ENCODE measurements at regions not wholly inside any gene's neighbourhood (a gene's known extent, or its start where the extent isn't known, plus 50 kb on each side); places are given as distances from the start of the nearest gene placed in this dataset.

GRCh38 chr7:42452356-42452755 is 215.3 kb upstream of the GLI3 start:
- no peak for FAIRE-seq

More at GRCh38 chr7:42452356-42452755, 215.3 kb upstream of the GLI3 start:
- DNase-seq (ENCODE audit: extremely low read depth in 1 of 4, low spot score in 3 of 4) = no peak
- POLR2A ChIA-PET = no interaction called here
- no peak for ATAC-seq
- TF ChIP-seq NR2F6 (CRISPR knock-in tag; IDR thresholded peaks at IDR 0.05) = no peak
- TF ChIP-seq ZNF232 (CRISPR knock-in tag; IDR thresholded peaks at IDR 0.05) = no peak
- no peak for TF ChIP-seq ZBTB34 (CRISPR knock-in tag; IDR thresholded peaks at IDR 0.05)
- no peak for TF ChIP-seq ZNF133 (CRISPR knock-in tag; IDR thresholded peaks at IDR 0.05)
- TF ChIP-seq, protein P1, sequence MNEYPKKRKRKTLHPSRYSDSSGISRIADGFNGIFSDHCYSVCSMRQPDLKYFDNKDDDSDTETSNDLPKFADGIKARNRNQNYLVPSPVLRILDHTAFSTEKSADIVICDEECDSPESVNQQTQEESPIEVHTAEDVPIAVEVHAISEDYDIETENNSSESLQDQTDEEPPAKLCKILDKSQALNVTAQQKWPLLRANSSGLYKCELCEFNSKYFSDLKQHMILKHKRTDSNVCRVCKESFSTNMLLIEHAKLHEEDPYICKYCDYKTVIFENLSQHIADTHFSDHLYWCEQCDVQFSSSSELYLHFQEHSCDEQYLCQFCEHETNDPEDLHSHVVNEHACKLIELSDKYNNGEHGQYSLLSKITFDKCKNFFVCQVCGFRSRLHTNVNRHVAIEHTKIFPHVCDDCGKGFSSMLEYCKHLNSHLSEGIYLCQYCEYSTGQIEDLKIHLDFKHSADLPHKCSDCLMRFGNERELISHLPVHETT (CRISPR knock-in tag; conservative IDR thresholded peaks at IDR 0.05 in 1 of 2, IDR thresholded peaks at IDR 0.05 in 1 of 2) = no peak
- no peak for TF ChIP-seq HSF4 (CRISPR knock-in tag; IDR thresholded peaks at IDR 0.05; ENCODE audit: borderline replicate concordance)
- TF ChIP-seq, protein P2, sequence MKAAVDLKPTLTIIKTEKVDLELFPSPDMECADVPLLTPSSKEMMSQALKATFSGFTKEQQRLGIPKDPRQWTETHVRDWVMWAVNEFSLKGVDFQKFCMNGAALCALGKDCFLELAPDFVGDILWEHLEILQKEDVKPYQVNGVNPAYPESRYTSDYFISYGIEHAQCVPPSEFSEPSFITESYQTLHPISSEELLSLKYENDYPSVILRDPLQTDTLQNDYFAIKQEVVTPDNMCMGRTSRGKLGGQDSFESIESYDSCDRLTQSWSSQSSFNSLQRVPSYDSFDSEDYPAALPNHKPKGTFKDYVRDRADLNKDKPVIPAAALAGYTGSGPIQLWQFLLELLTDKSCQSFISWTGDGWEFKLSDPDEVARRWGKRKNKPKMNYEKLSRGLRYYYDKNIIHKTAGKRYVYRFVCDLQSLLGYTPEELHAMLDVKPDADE (conservative IDR thresholded peaks at IDR 0.05; ENCODE audit: control insufficient read depth, low read depth, low read length) = no peak
- no peak for TF ChIP-seq ZNF253 (CRISPR knock-in tag; conservative IDR thresholded peaks at IDR 0.05)
- TF ChIP-seq ZNF184 (CRISPR knock-in tag; IDR thresholded peaks at IDR 0.05) = no peak
- TF ChIP-seq KLF10 (CRISPR knock-in tag; IDR thresholded peaks at IDR 0.05) = no peak
- no peak for TF ChIP-seq SMARCA4 (IDR thresholded peaks at IDR 0.05)
- TF ChIP-seq, protein P3, sequence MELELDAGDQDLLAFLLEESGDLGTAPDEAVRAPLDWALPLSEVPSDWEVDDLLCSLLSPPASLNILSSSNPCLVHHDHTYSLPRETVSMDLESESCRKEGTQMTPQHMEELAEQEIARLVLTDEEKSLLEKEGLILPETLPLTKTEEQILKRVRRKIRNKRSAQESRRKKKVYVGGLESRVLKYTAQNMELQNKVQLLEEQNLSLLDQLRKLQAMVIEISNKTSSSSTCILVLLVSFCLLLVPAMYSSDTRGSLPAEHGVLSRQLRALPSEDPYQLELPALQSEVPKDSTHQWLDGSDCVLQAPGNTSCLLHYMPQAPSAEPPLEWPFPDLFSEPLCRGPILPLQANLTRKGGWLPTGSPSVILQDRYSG (tag; conservative IDR thresholded peaks at IDR 0.05; ENCODE audit: low read depth) = no peak
- TF ChIP-seq ZNF785 (CRISPR knock-in tag; IDR thresholded peaks at IDR 0.05) = no peak
- no peak for TF ChIP-seq ZNF507 (tag; conservative IDR thresholded peaks at IDR 0.05)
- 1% methylated on average over 4 of the region's 4 CpGs for WGBS (ENCODE audit: insufficient coverage, low coverage, missing lambda C conversion rate)
- Histone ChIP-seq H3K9me1 (ENCODE audit: control insufficient read depth, insufficient read depth, low read length) (no peaks in the 10 kb centered on the region), H3K36me3 (ENCODE audit: control insufficient read depth, insufficient read depth, low read length) (no peaks in the 10 kb centered on the region), H3K27ac (ENCODE audit: extremely low read depth, low read depth, low read length) (no peak overlapping the region), H3K79me2 (ENCODE audit: control insufficient read depth, insufficient read depth, low read length) (no peaks in the 10 kb centered on the region), H2AFZ (ENCODE audit: low read depth, low read length) (no peak overlapping the region), H3K4me2 (ENCODE audit: insufficient read depth, low read length) (no peak overlapping the region), H3K9me3 (replicated peaks; ENCODE audit: control insufficient read depth, insufficient read depth, low read depth, low read length) (no peaks in the 10 kb centered on the region), H4K20me1 (replicated peaks; ENCODE audit: control insufficient read depth, insufficient read depth, low read length) (no peaks in the 10 kb centered on the region; the same call in 1 of the 2 replicates), H3K4me1 (replicated peaks in 1 of 2; ENCODE audit: control insufficient read depth in 2 of 2, insufficient read depth in 2 of 2, low read length in 2 of 2) (no peaks in the 10 kb centered on the region), H3K9ac (ENCODE audit: insufficient read depth in 1 of 2, low read depth in 2 of 2, low read length in 2 of 2) (no peak overlapping the region), H3K27me3 (ENCODE audit: control insufficient read depth in 2 of 2, insufficient read depth in 2 of 2, low read length in 2 of 2) (peaks cover 0 to 4% of the 10 kb centered on the region in 2 experiments; a peak in 1 of 5 replicates), H3K4me3 (no peak overlapping the region)
- intact Hi-C loops (cut with micrococcal nuclease) = no loop called here
- in situ Hi-C loops (cut with MboI) = no loop called here
- BruUV-seq (replicated peaks) = no TSS peak
- CTCF ChIA-PET (ENCODE audit: low intra/inter-chr PET ratio) = no interaction called here

Measured in K562 (cell line).